ENCODE measurements at regions not wholly inside any gene's neighbourhood (a gene's known extent, or its start where the extent isn't known, plus 50 kb on each side); places are given as distances from the start of the nearest gene placed in this dataset.

DNA sequence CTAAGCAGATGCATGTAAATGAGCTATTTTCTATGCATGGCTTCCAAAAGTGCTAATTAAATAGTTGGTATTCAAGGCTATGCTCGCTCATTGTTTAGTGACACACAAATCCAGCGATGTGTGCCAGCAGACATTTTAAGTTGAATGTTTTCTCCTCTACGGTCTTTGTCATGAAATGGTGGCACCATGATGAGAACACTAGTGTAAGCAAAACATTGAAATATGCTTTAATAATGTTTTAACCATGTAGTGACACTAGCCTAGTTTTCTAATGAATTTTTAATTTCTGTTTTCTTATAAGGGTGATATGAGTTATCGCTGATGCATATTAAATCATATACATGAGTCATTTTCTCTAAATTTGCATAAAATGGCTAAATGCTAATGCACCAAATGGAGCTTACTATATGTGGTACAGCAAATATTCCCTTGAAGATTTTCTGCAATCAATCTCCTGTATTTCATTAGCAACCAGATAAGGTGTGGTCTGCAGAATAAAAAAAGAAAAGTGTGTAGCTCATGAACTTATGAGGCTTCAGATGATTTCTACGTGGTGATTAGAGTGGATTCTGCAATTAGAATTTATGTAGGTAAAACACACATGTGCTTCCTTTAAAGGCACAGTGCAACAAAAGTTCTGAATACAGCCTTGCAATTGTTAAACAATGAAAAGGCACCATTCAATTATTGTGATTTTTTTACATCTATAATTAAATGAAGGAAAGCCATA is 226.6 kb downstream of the MEF2C start:
- H3K4me2 ChIP-seq (ENCODE audit: extremely low read depth, insufficient read depth, low read length), result no peak overlapping the region
- no peak overlapping the region for H3K4me3 ChIP-seq (replicated peaks in 1 of 4; ENCODE audit: control extremely low read depth in 1 of 4, insufficient read depth in 1 of 4, low read depth in 3 of 4, low read length in 4 of 4)
- H3K79me2 ChIP-seq (ENCODE audit: control insufficient read depth, insufficient read depth, low read length), result no peaks in the 10 kb centered on the region
- TF ChIP-seq, protein P1, sequence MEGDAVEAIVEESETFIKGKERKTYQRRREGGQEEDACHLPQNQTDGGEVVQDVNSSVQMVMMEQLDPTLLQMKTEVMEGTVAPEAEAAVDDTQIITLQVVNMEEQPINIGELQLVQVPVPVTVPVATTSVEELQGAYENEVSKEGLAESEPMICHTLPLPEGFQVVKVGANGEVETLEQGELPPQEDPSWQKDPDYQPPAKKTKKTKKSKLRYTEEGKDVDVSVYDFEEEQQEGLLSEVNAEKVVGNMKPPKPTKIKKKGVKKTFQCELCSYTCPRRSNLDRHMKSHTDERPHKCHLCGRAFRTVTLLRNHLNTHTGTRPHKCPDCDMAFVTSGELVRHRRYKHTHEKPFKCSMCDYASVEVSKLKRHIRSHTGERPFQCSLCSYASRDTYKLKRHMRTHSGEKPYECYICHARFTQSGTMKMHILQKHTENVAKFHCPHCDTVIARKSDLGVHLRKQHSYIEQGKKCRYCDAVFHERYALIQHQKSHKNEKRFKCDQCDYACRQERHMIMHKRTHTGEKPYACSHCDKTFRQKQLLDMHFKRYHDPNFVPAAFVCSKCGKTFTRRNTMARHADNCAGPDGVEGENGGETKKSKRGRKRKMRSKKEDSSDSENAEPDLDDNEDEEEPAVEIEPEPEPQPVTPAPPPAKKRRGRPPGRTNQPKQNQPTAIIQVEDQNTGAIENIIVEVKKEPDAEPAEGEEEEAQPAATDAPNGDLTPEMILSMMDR (conservative IDR thresholded peaks at IDR 0.05 in 1 of 2, IDR thresholded peaks at IDR 0.05 in 1 of 2; ENCODE audit: low read depth in 1 of 2, low read length in 2 of 2), result no peak
- TF ChIP-seq EZH2 (IDR thresholded peaks at IDR 0.05; ENCODE audit: low read length, missing control alignments), result no peak
- no peak overlapping the region for H3K9ac ChIP-seq (ENCODE audit: insufficient read depth, low read length)
- H3K36me3 ChIP-seq (ENCODE audit: control insufficient read depth, insufficient read depth, low read length), result no peaks in the 10 kb centered on the region
- DNase-seq (ENCODE audit: low read depth in 2 of 2), result peak in 1 of 2 donors; percentile 52
- no peaks in the 10 kb centered on the region for H3K4me1 ChIP-seq (ENCODE audit: control insufficient read depth, extremely low read depth, insufficient read depth, low read length)
- no peak overlapping the region for H3K27ac ChIP-seq (ENCODE audit: insufficient read depth, low read length)
- H4K20me1 ChIP-seq (ENCODE audit: control insufficient read depth, extremely low read depth, insufficient read depth, low read length), result no peaks in the 10 kb centered on the region
- H3K9me3 ChIP-seq (ENCODE audit: control insufficient read depth, insufficient read depth, low read depth, low read length), result no peaks in the 10 kb centered on the region
- H2AFZ ChIP-seq (ENCODE audit: low read length), result no peak overlapping the region
- H3K27me3 ChIP-seq (ENCODE audit: control insufficient read depth, insufficient read depth, low read length), result peaks cover 14% of the 10 kb centered on the region

DNA sequence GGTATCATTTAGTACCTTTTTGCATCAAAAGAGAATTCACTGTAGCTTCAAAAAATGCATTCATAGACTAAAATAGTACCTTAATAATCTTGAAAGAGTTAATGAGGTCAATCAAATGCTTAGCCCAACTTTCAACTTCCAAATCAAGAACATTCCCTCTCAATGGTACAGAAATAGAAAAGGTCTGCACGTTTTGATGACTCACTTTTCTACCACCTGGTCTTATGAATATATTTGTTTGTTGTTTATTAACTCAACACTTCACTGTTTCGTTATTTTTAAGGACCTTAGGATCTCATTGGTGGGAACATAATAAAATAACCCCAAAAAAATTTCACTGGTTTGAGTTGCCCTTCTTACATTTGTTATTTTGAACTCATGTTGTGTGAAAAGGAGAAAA is 229.5 kb downstream of the MEF2C start:
- TF ChIP-seq, protein P1 (conservative IDR thresholded peaks at IDR 0.05 in 1 of 2, IDR thresholded peaks at IDR 0.05 in 1 of 2; ENCODE audit: low read depth in 1 of 2, low read length in 2 of 2), result no peak
- TF ChIP-seq EZH2 (IDR thresholded peaks at IDR 0.05; ENCODE audit: low read length, missing control alignments), result no peak
- no peaks in the 10 kb centered on the region for H3K9me3 ChIP-seq (ENCODE audit: control insufficient read depth, insufficient read depth, low read depth, low read length)
- H4K20me1 ChIP-seq (ENCODE audit: control insufficient read depth, extremely low read depth, insufficient read depth, low read length), result no peaks in the 10 kb centered on the region
- no peak overlapping the region for H3K27ac ChIP-seq (ENCODE audit: insufficient read depth, low read length)
- H3K4me3 ChIP-seq (replicated peaks in 1 of 4; ENCODE audit: control extremely low read depth in 1 of 4, insufficient read depth in 1 of 4, low read depth in 3 of 4, low read length in 4 of 4), result no peak overlapping the region
- no peak overlapping the region for H3K4me2 ChIP-seq (ENCODE audit: extremely low read depth, insufficient read depth, low read length)
- H3K4me1 ChIP-seq (ENCODE audit: control insufficient read depth, extremely low read depth, insufficient read depth, low read length), result no peaks in the 10 kb centered on the region
- H3K9ac ChIP-seq (ENCODE audit: insufficient read depth, low read length), result no peak overlapping the region
- no peak overlapping the region for H2AFZ ChIP-seq (ENCODE audit: low read length)
- H3K27me3 ChIP-seq (ENCODE audit: control insufficient read depth, insufficient read depth, low read length), result no peaks in the 10 kb centered on the region
- DNase-seq (ENCODE audit: low read depth in 2 of 2), result no peak
- no peaks in the 10 kb centered on the region for H3K79me2 ChIP-seq (ENCODE audit: control insufficient read depth, insufficient read depth, low read length)
- no peaks in the 10 kb centered on the region for H3K36me3 ChIP-seq (ENCODE audit: control insufficient read depth, insufficient read depth, low read length)

DNA sequence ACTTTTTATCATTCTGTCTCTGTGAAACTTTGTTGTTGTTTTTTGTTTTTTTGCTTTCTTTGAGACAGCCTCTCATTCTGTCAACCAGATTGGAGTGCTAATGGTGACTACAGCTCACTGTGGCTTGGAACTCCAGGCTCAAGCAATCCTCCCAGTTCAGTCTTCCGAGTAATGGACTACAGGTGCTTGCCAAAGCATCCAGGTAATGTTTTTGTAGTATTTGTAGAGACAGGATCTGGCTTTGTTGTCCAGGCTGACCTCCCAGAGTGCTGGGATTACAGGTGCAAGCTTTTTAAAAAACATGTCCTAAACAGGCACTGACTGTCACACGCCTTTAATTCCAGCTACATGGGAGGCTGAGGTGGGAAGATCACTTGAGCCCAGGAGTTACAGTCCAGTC is 235.1 kb downstream of the MEF2C start:
- no peak overlapping the region for H3K9ac ChIP-seq (ENCODE audit: insufficient read depth, low read length)
- no peaks in the 10 kb centered on the region for H3K36me3 ChIP-seq (ENCODE audit: control insufficient read depth, insufficient read depth, low read length)
- no peak overlapping the region for H2AFZ ChIP-seq (ENCODE audit: low read length)
- no peak for DNase-seq (ENCODE audit: low read depth in 2 of 2)
- TF ChIP-seq EZH2 (IDR thresholded peaks at IDR 0.05; ENCODE audit: low read length, missing control alignments), result no peak
- TF ChIP-seq, protein P1 (conservative IDR thresholded peaks at IDR 0.05 in 1 of 2, IDR thresholded peaks at IDR 0.05 in 1 of 2; ENCODE audit: low read depth in 1 of 2, low read length in 2 of 2), result no peak
- H3K4me3 ChIP-seq (replicated peaks in 1 of 4; ENCODE audit: control extremely low read depth in 1 of 4, insufficient read depth in 1 of 4, low read depth in 3 of 4, low read length in 4 of 4), result no peak overlapping the region
- H3K9me3 ChIP-seq (ENCODE audit: control insufficient read depth, insufficient read depth, low read depth, low read length), result no peaks in the 10 kb centered on the region
- H3K4me1 ChIP-seq (ENCODE audit: control insufficient read depth, extremely low read depth, insufficient read depth, low read length), result no peaks in the 10 kb centered on the region
- no peak overlapping the region for H3K27ac ChIP-seq (ENCODE audit: insufficient read depth, low read length)
- no peaks in the 10 kb centered on the region for H3K79me2 ChIP-seq (ENCODE audit: control insufficient read depth, insufficient read depth, low read length)
- no peaks in the 10 kb centered on the region for H4K20me1 ChIP-seq (ENCODE audit: control insufficient read depth, extremely low read depth, insufficient read depth, low read length)
- no peaks in the 10 kb centered on the region for H3K27me3 ChIP-seq (ENCODE audit: control insufficient read depth, insufficient read depth, low read length)
- H3K4me2 ChIP-seq (ENCODE audit: extremely low read depth, insufficient read depth, low read length), result no peak overlapping the region

All from fibroblast of lung (primary cell).